ENCODE measurements at regions not wholly inside any gene's neighbourhood (a gene's known extent, or its start where the extent isn't known, plus 50 kb on each side); places are given as distances from the start of the nearest gene placed in this dataset.

GRCh38 chr2:47301731-47302130 is 67.4 kb upstream of the EPCAM start:
- no peak overlapping the region for H3K4me3 ChIP-seq (ENCODE audit: low read length)
- no peaks in the 10 kb centered on the region for H3K36me3 ChIP-seq (ENCODE audit: insufficient read depth, low read length)
- H3K4me1 ChIP-seq (ENCODE audit: insufficient read depth, low read length) = peaks cover 52% of the 10 kb centered on the region
- no peaks in the 10 kb centered on the region for H3K9me3 ChIP-seq (ENCODE audit: low read length)
- H2AFZ ChIP-seq (ENCODE audit: low read depth, low read length) = no peak overlapping the region
- H3K27me3 ChIP-seq (ENCODE audit: insufficient read depth, low read length) = no peaks in the 10 kb centered on the region

- H3K4me1 ChIP-seq (ENCODE audit: insufficient read depth, low read length) = peaks cover 52% of the 10 kb centered on the region
- no peaks in the 10 kb centered on the region for H3K36me3 ChIP-seq (ENCODE audit: insufficient read depth, low read length)
- no peak overlapping the region for H3K4me3 ChIP-seq (ENCODE audit: low read length)
- H2AFZ ChIP-seq (ENCODE audit: low read depth, low read length) = no peak overlapping the region
- no peaks in the 10 kb centered on the region for H3K27me3 ChIP-seq (ENCODE audit: insufficient read depth, low read length)
- H3K9me3 ChIP-seq (ENCODE audit: low read length) = no peaks in the 10 kb centered on the region
These were observed 67.9 kb upstream of the EPCAM start for GRCh38 chr2:47301277-47301618.

- Histone ChIP-seq H3K27me3 (ENCODE audit: insufficient read depth, low read length) (no peaks in the 10 kb centered on the region), H3K4me1 (ENCODE audit: insufficient read depth, low read length) (peaks cover 56% of the 10 kb centered on the region), H3K9me3 (ENCODE audit: low read length) (no peaks in the 10 kb centered on the region), H3K36me3 (ENCODE audit: insufficient read depth, low read length) (no peaks in the 10 kb centered on the region), H3K4me3 (ENCODE audit: low read length) (no peak overlapping the region), H2AFZ (ENCODE audit: low read depth, low read length) (no peak overlapping the region)
These were observed 68.4 kb upstream of the EPCAM start for GRCh38 chr2:47300609-47301276.

GRCh38 chr2:47300081-47300480 is 69.0 kb upstream of the EPCAM start:
- H3K36me3 ChIP-seq (ENCODE audit: insufficient read depth, low read length) = no peaks in the 10 kb centered on the region
- no peak overlapping the region for H2AFZ ChIP-seq (ENCODE audit: low read depth, low read length)
- peaks cover 62% of the 10 kb centered on the region for H3K4me1 ChIP-seq (ENCODE audit: insufficient read depth, low read length)
- H3K9me3 ChIP-seq (ENCODE audit: low read length) = no peaks in the 10 kb centered on the region
- H3K4me3 ChIP-seq (ENCODE audit: low read length) = no peak overlapping the region
- no peaks in the 10 kb centered on the region for H3K27me3 ChIP-seq (ENCODE audit: insufficient read depth, low read length)

GRCh38 chr2:47299555-47299954 is 69.6 kb upstream of the EPCAM start:
- Histone ChIP-seq H3K27me3 (ENCODE audit: insufficient read depth, low read length) (no peaks in the 10 kb centered on the region), H3K36me3 (ENCODE audit: insufficient read depth, low read length) (no peaks in the 10 kb centered on the region), H3K4me1 (ENCODE audit: insufficient read depth, low read length) (peaks cover 65% of the 10 kb centered on the region), H3K9me3 (ENCODE audit: low read length) (no peaks in the 10 kb centered on the region), H3K4me3 (ENCODE audit: low read length) (no peak overlapping the region), H2AFZ (ENCODE audit: low read depth, low read length) (no peak overlapping the region)

- Histone ChIP-seq H3K4me1 (ENCODE audit: insufficient read depth, low read length) (peaks cover 65% of the 10 kb centered on the region), H3K9me3 (ENCODE audit: low read length) (no peaks in the 10 kb centered on the region), H3K4me3 (ENCODE audit: low read length) (no peak overlapping the region), H3K36me3 (ENCODE audit: insufficient read depth, low read length) (no peaks in the 10 kb centered on the region), H3K27me3 (ENCODE audit: insufficient read depth, low read length) (no peaks in the 10 kb centered on the region), H2AFZ (ENCODE audit: low read depth, low read length) (no peak overlapping the region)
These were observed 70.3 kb upstream of the EPCAM start for GRCh38 chr2:47298771-47299170.

- H3K4me3 ChIP-seq (ENCODE audit: low read length) = no peak overlapping the region
- H3K4me1 ChIP-seq (ENCODE audit: insufficient read depth, low read length) = peaks cover 57% of the 10 kb centered on the region
- H3K36me3 ChIP-seq (ENCODE audit: insufficient read depth, low read length) = no peaks in the 10 kb centered on the region
- H2AFZ ChIP-seq (ENCODE audit: low read depth, low read length) = no peak overlapping the region
- no peaks in the 10 kb centered on the region for H3K9me3 ChIP-seq (ENCODE audit: low read length)
- H3K27me3 ChIP-seq (ENCODE audit: insufficient read depth, low read length) = no peaks in the 10 kb centered on the region
These were observed 71.2 kb upstream of the EPCAM start for GRCh38 chr2:47297767-47298425.

GRCh38 chr2:47295981-47296635 is 73.0 kb upstream of the EPCAM start:
- no peak overlapping the region for H3K4me3 ChIP-seq (ENCODE audit: low read length)
- no peak overlapping the region for H2AFZ ChIP-seq (ENCODE audit: low read depth, low read length)
- peaks cover 50% of the 10 kb centered on the region for H3K4me1 ChIP-seq (ENCODE audit: insufficient read depth, low read length)
- H3K9me3 ChIP-seq (ENCODE audit: low read length) = no peaks in the 10 kb centered on the region
- H3K36me3 ChIP-seq (ENCODE audit: insufficient read depth, low read length) = no peaks in the 10 kb centered on the region
- H3K27me3 ChIP-seq (ENCODE audit: insufficient read depth, low read length) = no peaks in the 10 kb centered on the region

GRCh38 chr2:47295131-47295980 is 73.8 kb upstream of the EPCAM start:
- peak overlapping the region; percentile 27 for H2AFZ ChIP-seq (ENCODE audit: low read depth, low read length)
- no peaks in the 10 kb centered on the region for H3K9me3 ChIP-seq (ENCODE audit: low read length)
- peaks cover 42% of the 10 kb centered on the region for H3K4me1 ChIP-seq (ENCODE audit: insufficient read depth, low read length)
- H3K4me3 ChIP-seq (ENCODE audit: low read length) = no peak overlapping the region
- no peaks in the 10 kb centered on the region for H3K27me3 ChIP-seq (ENCODE audit: insufficient read depth, low read length)
- no peaks in the 10 kb centered on the region for H3K36me3 ChIP-seq (ENCODE audit: insufficient read depth, low read length)

- Histone ChIP-seq H3K4me1 (ENCODE audit: insufficient read depth, low read length) (peaks cover 33% of the 10 kb centered on the region), H3K9me3 (ENCODE audit: low read length) (no peaks in the 10 kb centered on the region), H3K36me3 (ENCODE audit: insufficient read depth, low read length) (no peaks in the 10 kb centered on the region), H3K27me3 (ENCODE audit: insufficient read depth, low read length) (no peaks in the 10 kb centered on the region), H2AFZ (ENCODE audit: low read depth, low read length) (no peak overlapping the region), H3K4me3 (ENCODE audit: low read length) (no peak overlapping the region)
These were observed 75.1 kb upstream of the EPCAM start for GRCh38 chr2:47293976-47294375.

GRCh38 chr2:47288864-47289263 is 80.2 kb upstream of the EPCAM start:
- H3K27me3 ChIP-seq (ENCODE audit: insufficient read depth, low read length) = no peaks in the 10 kb centered on the region
- H3K4me3 ChIP-seq (ENCODE audit: low read length) = no peak overlapping the region
- H3K36me3 ChIP-seq (ENCODE audit: insufficient read depth, low read length) = no peaks in the 10 kb centered on the region
- peaks cover 14% of the 10 kb centered on the region for H3K4me1 ChIP-seq (ENCODE audit: insufficient read depth, low read length)
- H3K9me3 ChIP-seq (ENCODE audit: low read length) = no peaks in the 10 kb centered on the region
- no peak overlapping the region for H2AFZ ChIP-seq (ENCODE audit: low read depth, low read length)

GRCh38 chr2:47283659-47284058 is 85.5 kb upstream of the EPCAM start:
- Histone ChIP-seq H2AFZ (ENCODE audit: low read depth, low read length) (no peak overlapping the region), H3K9me3 (ENCODE audit: low read length) (no peaks in the 10 kb centered on the region), H3K4me1 (ENCODE audit: insufficient read depth, low read length) (peaks cover 14% of the 10 kb centered on the region)

More at GRCh38 chr2:47283659-47284058, 85.5 kb upstream of the EPCAM start:
- Histone ChIP-seq H3K36me3 (ENCODE audit: insufficient read depth, low read length) (no peaks in the 10 kb centered on the region), H3K27me3 (ENCODE audit: insufficient read depth, low read length) (no peaks in the 10 kb centered on the region), H3K4me3 (ENCODE audit: low read length) (no peak overlapping the region)
